ENCODE measurements at regions not wholly inside any gene's neighbourhood (a gene's known extent, or its start where the extent isn't known, plus 50 kb on each side); places are given as distances from the start of the nearest gene placed in this dataset.

GRCh38 chr1:192024881-192025280 is 133.4 kb upstream of the RGS18 start:
- no peak for TF ChIP-seq CTCF (IDR thresholded peaks at IDR 0.05)
- TF ChIP-seq ZFX (IDR thresholded peaks at IDR 0.05; ENCODE audit: borderline replicate concordance): no peak

Data from 22Rv1 (cell line).